OCI-LY1 (cell line): ENCODE measurements at regions not wholly inside any gene's neighbourhood (a gene's known extent, or its start where the extent isn't known, plus 50 kb on each side); places are given as distances from the start of the nearest gene placed in this dataset.

Experiments used
- H2AFZ ChIP-seq: fragments of 200-600 bp; sonication (generic), shearing (Covaris generic); 2 replicates; pipeline ENCODE4 v1.6.0; 2014; ENCODE audit warnings: antibody characterized with exemption, mild to moderate bottlenecking, low read length
- H3F3A ChIP-seq: fragments of 200-600 bp; sonication (generic), shearing (Covaris generic); 2 replicates; pipeline ENCODE4 v1.6.0; 2014; ENCODE audit warnings: mild to moderate bottlenecking, antibody characterized with exemption, low read length, moderate library complexity; ENCODE audit not compliant: insufficient read depth
- H3K27ac ChIP-seq: fragments of 200-600 bp; sonication (generic); 2 replicates; pipeline ENCODE4 v1.5.1; 2014; ENCODE audit warnings: low read length, mixed run types, mild to moderate bottlenecking, low read depth; ENCODE audit not compliant: poor library complexity, severe bottlenecking
- H3K27me3 ChIP-seq: fragments of 200-600 bp; sonication (generic); 2 replicates; pipeline ENCODE4 v1.6.0; 2014; ENCODE audit warnings: antibody characterized with exemption, mild to moderate bottlenecking, low read length, moderate library complexity; ENCODE audit not compliant: insufficient read depth
- H3K36me3 ChIP-seq: fragments of 200-600 bp; sonication (generic); 2 replicates; pipeline ENCODE4 v1.6.1; 2014; ENCODE audit warnings: mild to moderate bottlenecking, antibody characterized with exemption, low read length, moderate library complexity, mixed read lengths; ENCODE audit not compliant: insufficient read depth
- H3K4me1 ChIP-seq: fragments of 200-600 bp; sonication (generic); 2 replicates; pipeline ENCODE4 v1.5.1; 2014; ENCODE audit warnings: mild to moderate bottlenecking, low read length, moderate library complexity; ENCODE audit not compliant: insufficient read depth, severe bottlenecking
- H3K4me2 ChIP-seq: fragments of 200-600 bp; sonication (generic), shearing (Covaris generic); 2 replicates; pipeline ENCODE4 v1.6.1; 2014; ENCODE audit warnings: low read length
- H3K4me3 ChIP-seq: fragments of 200-600 bp; sonication (generic); 2 replicates; pipeline ENCODE4 v1.5.1; 2014; ENCODE audit warnings: low read length, low read depth, mild to moderate bottlenecking, mixed read lengths; ENCODE audit not compliant: poor library complexity, severe bottlenecking
- H3K79me2 ChIP-seq: fragments of 200-600 bp; shearing (Covaris generic); 2 replicates; pipeline ENCODE4 v1.6.1; 2016; ENCODE audit warnings: mixed run types, low read length, mixed read lengths; ENCODE audit not compliant: insufficient read depth
- H3K9ac ChIP-seq: fragments of 200-600 bp; sonication (generic), shearing (Covaris generic); 2 replicates; pipeline ENCODE4 v1.6.1; 2014; ENCODE audit warnings: mild to moderate bottlenecking, low read length, mixed read lengths
- H3K9me2 ChIP-seq: fragments of 200-600 bp; sonication (generic), shearing (Covaris generic); 2 replicates; pipeline ENCODE4 v1.6.1; 2014; ENCODE audit warnings: low read depth, mild to moderate bottlenecking, low read length, mixed read lengths
- H3K9me3 ChIP-seq: fragments of 200-600 bp; shearing (Covaris generic); 2 replicates; pipeline ENCODE4 v1.6.1; 2014; ENCODE audit warnings: low read length, mixed read lengths
- H4K20me1 ChIP-seq: fragments of 200-600 bp; sonication (generic), shearing (Covaris generic); 2 replicates; pipeline ENCODE4 v1.6.0; 2016; ENCODE audit warnings: mild to moderate bottlenecking, low read length; ENCODE audit not compliant: insufficient read depth
- CTCF ChIP-seq: fragments of 200-600 bp; sonication (generic), shearing (Covaris generic); IDR thresholded peaks from 2 replicates; pipeline ENCODE4 v1.5.1; 2017; ENCODE audit warnings: mild to moderate bottlenecking, antibody characterized with exemption, low read length, moderate library complexity, mixed read lengths
- EZH2 ChIP-seq: fragments of 200-600 bp; sonication (generic), shearing (Covaris generic); IDR thresholded peaks from 2 replicates; pipeline ENCODE4 v1.8.0; 2017; ENCODE audit warnings: borderline replicate concordance, mixed run types, mild to moderate bottlenecking, antibody characterized with exemption, low read length, moderate library complexity, mixed read lengths

- no peak overlapping the region for H3K4me3 ChIP-seq
- no peak overlapping the region for H3K4me2 ChIP-seq
- H3K79me2 ChIP-seq: no peaks in the 10 kb centered on the region
- TF ChIP-seq CTCF: no peak
- TF ChIP-seq EZH2: no peak
- H3K27me3 ChIP-seq: no peaks in the 10 kb centered on the region
- H3K36me3 ChIP-seq: no peaks in the 10 kb centered on the region
- no peaks in the 10 kb centered on the region for H3K4me1 ChIP-seq
- H2AFZ ChIP-seq: no peak overlapping the region
- H3K9me2 ChIP-seq: no peaks in the 10 kb centered on the region
- no peaks in the 10 kb centered on the region for H3F3A ChIP-seq
- H3K9me3 ChIP-seq: no peaks in the 10 kb centered on the region
- H4K20me1 ChIP-seq: no peaks in the 10 kb centered on the region
- H3K9ac ChIP-seq: no peak overlapping the region
- H3K27ac ChIP-seq: no peak overlapping the region
These were observed 352.7 kb downstream of the CXCL12 start for GRCh38 chr10:44032216-44032615.

GRCh38 chr10:44030738-44031137 lies 354.2 kb downstream of the CXCL12 start:
- H2AFZ ChIP-seq: no peak overlapping the region
- no peaks in the 10 kb centered on the region for H3K36me3 ChIP-seq
- no peaks in the 10 kb centered on the region for H3K9me2 ChIP-seq
- no peaks in the 10 kb centered on the region for H3F3A ChIP-seq
- no peak overlapping the region for H3K9ac ChIP-seq
- TF ChIP-seq CTCF (no peak), EZH2 (no peak)
- no peaks in the 10 kb centered on the region for H3K9me3 ChIP-seq
- H3K27ac ChIP-seq: no peak overlapping the region
- H3K4me2 ChIP-seq: no peak overlapping the region
- H3K4me1 ChIP-seq: no peaks in the 10 kb centered on the region
- H3K79me2 ChIP-seq: no peaks in the 10 kb centered on the region
- H3K4me3 ChIP-seq: no peak overlapping the region
- H4K20me1 ChIP-seq: no peaks in the 10 kb centered on the region
- H3K27me3 ChIP-seq: no peaks in the 10 kb centered on the region

- H3K4me2 ChIP-seq: no peak overlapping the region
- no peak overlapping the region for H2AFZ ChIP-seq
- H4K20me1 ChIP-seq: no peaks in the 10 kb centered on the region
- H3K4me3 ChIP-seq: no peak overlapping the region
- no peak overlapping the region for H3K9ac ChIP-seq
- H3K4me1 ChIP-seq: no peaks in the 10 kb centered on the region
- no peaks in the 10 kb centered on the region for H3K27me3 ChIP-seq
- H3K36me3 ChIP-seq: no peaks in the 10 kb centered on the region
- no peak; the same call in 1 of the 2 replicates for TF ChIP-seq CTCF
- TF ChIP-seq EZH2: no peak
- no peak overlapping the region for H3K27ac ChIP-seq
- no peaks in the 10 kb centered on the region for H3F3A ChIP-seq
- no peaks in the 10 kb centered on the region for H3K9me2 ChIP-seq
- H3K9me3 ChIP-seq: no peaks in the 10 kb centered on the region
- H3K79me2 ChIP-seq: no peaks in the 10 kb centered on the region
These were observed 354.8 kb downstream of the CXCL12 start for GRCh38 chr10:44030132-44030531.
